Ectodermal cell (in vitro differentiated cells): ENCODE measurements at regions not wholly inside any gene's neighbourhood (a gene's known extent, or its start where the extent isn't known, plus 50 kb on each side); places are given as distances from the start of the nearest gene placed in this dataset.

Experiments used
- H3K27ac ChIP-seq: 2 replicates; pipeline ENCODE4 v1.7.0; 2013; ENCODE audit warnings: mild to moderate bottlenecking, low read depth, low read length; ENCODE audit not compliant: insufficient read depth, poor library complexity, severe bottlenecking
- H3K27me3 ChIP-seq: 2 replicates; pipeline ENCODE4 v1.7.0; 2013; ENCODE audit warnings: mild to moderate bottlenecking, low read length; ENCODE audit not compliant: insufficient read depth, control insufficient read depth, poor library complexity, severe bottlenecking
- H3K36me3 ChIP-seq: one replicate; pipeline ENCODE4 v1.7.0; 2013; ENCODE audit warnings: low read length; ENCODE audit not compliant: control insufficient read depth, insufficient read depth
- H3K4me1 ChIP-seq: one replicate; pipeline ENCODE4 v1.7.0; 2013; ENCODE audit warnings: low read length; ENCODE audit not compliant: control insufficient read depth, insufficient read depth
- H3K4me3 ChIP-seq: 2 replicates; pipeline ENCODE4 v1.7.0; 2013; ENCODE audit warnings: low read depth, low read length, control low read depth; ENCODE audit not compliant: insufficient read depth
- H3K9me3 ChIP-seq: 2 replicates; pipeline ENCODE4 v1.7.0; 2013; ENCODE audit warnings: mild to moderate bottlenecking, low read length, moderate library complexity; ENCODE audit not compliant: control insufficient read depth
- WGBS, 2 experiments: methylation state at CpG; one replicate each; pipeline ENCODE4 v1.1.7; 2013; ENCODE audit warnings: missing lambda C conversion rate in 2 of 2; 5-methylcytosine and 5-hydroxymethylcytosine counted together

DNA sequence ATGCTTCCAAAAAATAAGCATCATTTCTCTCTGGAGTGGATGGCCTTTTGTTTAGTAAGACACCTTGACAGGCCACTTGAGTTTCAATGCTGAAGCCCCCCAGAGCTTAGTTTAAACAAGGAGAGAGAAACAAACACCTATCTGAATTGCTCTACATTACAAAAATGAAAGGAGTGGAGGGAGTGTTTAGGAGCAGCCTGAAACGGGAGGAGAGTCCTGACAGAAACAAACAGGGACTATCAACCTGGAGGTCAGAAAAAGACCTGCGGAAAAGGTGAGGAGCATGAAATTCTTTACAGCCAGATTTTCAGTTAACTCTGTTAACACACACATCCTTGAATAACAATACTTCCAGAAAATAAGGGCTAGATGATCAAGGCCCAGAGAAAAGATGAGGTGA lies 126.2 kb downstream of the NR4A2 start:
- no peaks in the 10 kb centered on the region for H3K36me3 ChIP-seq
- H3K4me1 ChIP-seq, result no peaks in the 10 kb centered on the region
- H3K9me3 ChIP-seq, result no peaks in the 10 kb centered on the region
- 51 to 66% methylated on average over 2 of the region's 2 CpGs for WGBS, 2 experiments
- no peaks in the 10 kb centered on the region for H3K27me3 ChIP-seq
- H3K4me3 ChIP-seq, result no peak overlapping the region
- H3K27ac ChIP-seq, result no peak overlapping the region

DNA sequence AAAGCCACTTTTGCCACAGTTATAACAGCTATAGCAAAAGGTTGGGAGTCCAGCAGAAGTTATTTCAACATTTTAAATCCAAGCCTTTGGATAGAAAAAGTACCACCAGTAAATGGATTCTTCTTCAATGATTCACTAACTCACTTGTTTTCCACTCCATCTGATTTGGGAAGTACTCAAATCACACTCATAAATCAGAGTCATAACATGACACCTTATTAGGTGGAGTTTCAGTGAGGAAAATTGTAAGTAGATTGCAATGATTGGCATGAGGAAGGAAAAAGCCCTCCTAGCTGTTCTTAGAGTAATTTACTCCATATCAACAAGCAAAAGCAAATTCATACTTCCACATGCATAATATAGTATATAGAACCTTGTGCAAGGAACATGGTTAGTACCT lies 132.9 kb downstream of the NR4A2 start:
- Histone ChIP-seq H3K4me3 (no peak overlapping the region), H3K9me3 (no peaks in the 10 kb centered on the region), H3K27ac (no peak overlapping the region), H3K36me3 (no peaks in the 10 kb centered on the region), H3K27me3 (no peaks in the 10 kb centered on the region), H3K4me1 (no peaks in the 10 kb centered on the region)

DNA sequence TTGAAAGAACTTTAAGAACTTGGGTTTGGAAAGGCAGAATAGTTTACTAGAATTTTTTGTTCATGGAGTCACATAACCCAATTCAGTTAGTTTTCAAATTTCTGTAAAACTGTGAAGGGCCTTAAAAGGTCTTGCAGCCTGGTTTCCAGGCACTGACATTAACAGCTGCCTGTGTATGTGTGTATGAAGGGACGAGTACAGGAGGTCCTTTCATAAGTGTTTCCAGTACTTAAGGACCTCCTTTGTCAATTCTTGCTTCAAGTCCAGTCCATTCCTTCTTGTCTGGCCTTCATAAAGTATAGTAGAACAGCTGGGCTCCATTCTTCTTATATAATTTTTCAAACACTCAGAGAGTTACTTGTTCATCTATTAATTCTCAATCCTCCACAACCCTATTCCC lies 136.5 kb downstream of the NR4A2 start:
- Histone ChIP-seq H3K4me1 (no peaks in the 10 kb centered on the region), H3K27ac (no peak overlapping the region), H3K27me3 (no peaks in the 10 kb centered on the region), H3K4me3 (no peak overlapping the region), H3K9me3 (no peaks in the 10 kb centered on the region), H3K36me3 (no peaks in the 10 kb centered on the region)
- WGBS, 2 experiments, result 67 to 78% methylated on average over 1 of the region's 1 CpG

DNA sequence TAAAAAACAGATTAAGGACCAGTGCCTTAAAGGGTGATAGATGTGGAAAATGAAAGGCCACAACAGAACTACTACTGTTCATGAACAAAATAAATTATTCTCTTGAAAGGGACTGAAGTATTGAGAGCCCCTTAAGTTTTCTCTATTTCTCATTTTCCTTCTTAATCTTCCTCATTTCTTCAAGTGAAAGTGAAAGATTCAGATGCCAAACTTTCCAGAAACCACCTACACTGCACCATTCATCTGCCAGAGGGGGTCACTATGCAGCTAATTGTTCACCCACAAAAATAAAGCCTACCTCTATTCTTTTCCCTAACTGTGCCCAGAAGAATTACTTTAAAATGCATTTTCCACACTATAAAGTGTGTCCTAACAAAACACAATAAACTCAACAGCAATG lies 140.1 kb downstream of the NR4A2 start:
- no peaks in the 10 kb centered on the region for H3K9me3 ChIP-seq
- H3K27me3 ChIP-seq, result no peaks in the 10 kb centered on the region
- no peaks in the 10 kb centered on the region for H3K36me3 ChIP-seq
- H3K4me3 ChIP-seq, result no peak overlapping the region
- no peak overlapping the region for H3K27ac ChIP-seq
- no peaks in the 10 kb centered on the region for H3K4me1 ChIP-seq

DNA sequence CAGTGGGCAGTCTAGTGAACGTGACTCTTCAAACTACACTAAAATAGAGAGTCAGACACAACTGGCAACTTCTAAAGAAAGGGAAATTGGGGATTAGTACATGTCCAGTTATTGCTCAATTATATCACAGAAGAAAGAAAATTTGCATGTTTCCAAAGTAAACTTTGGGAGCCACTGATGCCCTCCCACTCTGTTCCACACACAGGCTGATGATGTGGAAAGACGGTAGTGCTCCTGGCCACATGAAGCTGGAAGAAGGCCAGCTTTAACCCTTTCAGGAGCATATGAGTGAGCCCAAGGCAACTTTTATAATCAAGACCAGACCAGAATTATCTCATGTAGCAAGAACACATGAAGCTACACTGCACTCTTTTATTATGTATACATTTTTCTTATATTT lies 141.0 kb downstream of the NR4A2 start:
- Histone ChIP-seq H3K27me3 (no peaks in the 10 kb centered on the region), H3K9me3 (no peaks in the 10 kb centered on the region), H3K4me1 (no peaks in the 10 kb centered on the region), H3K4me3 (no peak overlapping the region), H3K27ac (no peak overlapping the region), H3K36me3 (no peaks in the 10 kb centered on the region)
- 65 to 70% methylated on average over 2 of the region's 2 CpGs for WGBS, 2 experiments

DNA sequence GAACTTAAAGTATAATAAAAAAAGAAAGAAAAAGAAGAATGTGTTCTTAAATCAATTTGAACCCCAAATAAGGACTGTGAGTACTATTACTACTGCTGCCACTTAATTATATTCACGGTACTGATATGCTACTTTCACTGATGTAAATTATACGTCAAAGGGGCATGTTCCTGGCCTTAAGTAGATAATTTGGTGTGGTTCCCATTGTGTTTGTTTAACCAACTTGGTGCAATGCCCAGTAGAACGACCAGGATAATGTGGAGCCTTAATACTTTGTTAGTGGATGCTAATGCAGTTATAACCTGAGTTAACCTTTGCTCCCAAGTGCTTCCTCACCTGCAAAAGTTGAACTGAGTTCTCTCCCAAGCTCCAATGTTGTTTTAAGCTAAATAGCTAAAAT lies 142.0 kb downstream of the NR4A2 start:
- H3K27me3 ChIP-seq, result no peaks in the 10 kb centered on the region
- no peaks in the 10 kb centered on the region for H3K36me3 ChIP-seq
- WGBS, 2 experiments, result 83 to 89% methylated on average over 3 of the region's 3 CpGs
- no peaks in the 10 kb centered on the region for H3K9me3 ChIP-seq
- H3K27ac ChIP-seq, result no peak overlapping the region
- no peak overlapping the region for H3K4me3 ChIP-seq
- no peaks in the 10 kb centered on the region for H3K4me1 ChIP-seq

DNA sequence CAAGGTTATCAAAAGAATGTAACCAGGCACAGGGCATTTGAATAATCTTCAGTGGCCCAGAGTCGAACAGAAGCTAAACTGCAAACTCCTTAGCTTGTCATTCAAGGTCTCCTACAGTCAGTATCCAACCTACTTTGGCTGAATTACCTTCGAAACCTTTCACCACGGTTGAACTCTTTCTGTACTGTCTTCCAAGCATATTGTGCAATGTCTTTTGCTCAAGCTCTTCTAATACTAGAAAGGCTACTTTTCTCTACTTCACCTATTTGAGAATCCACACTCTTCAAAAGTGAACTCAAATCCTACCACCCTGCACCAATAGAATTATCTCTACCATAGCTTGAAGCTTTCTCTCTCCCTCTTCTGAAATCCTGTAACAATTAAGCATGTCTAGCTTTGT lies 142.9 kb downstream of the NR4A2 start:
- H3K27me3 ChIP-seq, result no peaks in the 10 kb centered on the region
- WGBS, 2 experiments, result 91% methylated on average over 3 of the region's 3 CpGs
- no peak overlapping the region for H3K4me3 ChIP-seq
- no peak overlapping the region for H3K27ac ChIP-seq
- H3K9me3 ChIP-seq, result no peaks in the 10 kb centered on the region
- H3K4me1 ChIP-seq, result no peaks in the 10 kb centered on the region
- no peaks in the 10 kb centered on the region for H3K36me3 ChIP-seq

DNA sequence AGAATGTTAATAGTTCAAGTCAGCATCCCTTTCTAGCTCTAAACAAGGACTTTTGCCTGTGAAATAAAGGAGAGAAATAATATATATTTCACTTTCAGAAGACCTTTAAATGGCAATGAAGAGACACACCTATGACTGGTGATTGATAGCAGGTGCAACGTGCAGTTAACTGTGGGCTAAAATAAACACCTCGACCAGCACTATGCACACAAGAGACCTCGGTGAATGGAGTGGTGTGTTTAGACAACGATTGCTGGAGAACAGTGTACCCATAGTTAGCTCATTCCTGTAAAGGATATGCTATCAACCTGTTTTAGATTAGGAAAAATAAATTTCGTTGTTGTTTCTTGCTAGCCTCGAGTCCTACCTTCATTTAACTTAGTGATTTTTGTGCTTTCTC lies 143.4 kb downstream of the NR4A2 start:
- no peaks in the 10 kb centered on the region for H3K36me3 ChIP-seq
- 93 to 96% methylated on average over 6 of the region's 6 CpGs for WGBS, 2 experiments
- no peaks in the 10 kb centered on the region for H3K27me3 ChIP-seq
- no peaks in the 10 kb centered on the region for H3K4me1 ChIP-seq
- H3K9me3 ChIP-seq, result no peaks in the 10 kb centered on the region
- no peak overlapping the region for H3K4me3 ChIP-seq
- no peak overlapping the region for H3K27ac ChIP-seq

DNA sequence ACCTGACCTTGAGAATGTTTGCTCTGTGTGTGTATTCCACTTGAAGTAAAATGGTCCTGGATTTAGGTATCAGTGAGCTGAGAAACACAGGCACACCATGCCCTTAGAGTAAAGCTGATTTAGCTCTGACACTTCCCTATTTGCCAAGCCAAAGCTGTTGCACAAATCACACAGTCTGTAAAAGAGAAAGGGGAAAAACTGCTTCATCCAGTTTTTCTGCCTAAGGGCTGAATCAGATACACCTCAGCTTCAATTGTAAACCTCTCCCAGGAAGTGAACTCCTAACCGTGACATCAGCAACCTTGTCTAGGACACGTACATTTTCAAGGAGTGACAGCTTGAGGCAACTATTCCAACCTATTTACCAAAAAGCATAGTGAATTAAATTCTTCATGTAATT lies 150.4 kb downstream of the NR4A2 start:
- Histone ChIP-seq H3K27me3 (no peaks in the 10 kb centered on the region), H3K4me3 (no peak overlapping the region), H3K27ac (no peak overlapping the region), H3K36me3 (no peaks in the 10 kb centered on the region), H3K9me3 (no peaks in the 10 kb centered on the region), H3K4me1 (no peaks in the 10 kb centered on the region)
- WGBS, 2 experiments, result 80 to 91% methylated on average over 2 of the region's 2 CpGs

DNA sequence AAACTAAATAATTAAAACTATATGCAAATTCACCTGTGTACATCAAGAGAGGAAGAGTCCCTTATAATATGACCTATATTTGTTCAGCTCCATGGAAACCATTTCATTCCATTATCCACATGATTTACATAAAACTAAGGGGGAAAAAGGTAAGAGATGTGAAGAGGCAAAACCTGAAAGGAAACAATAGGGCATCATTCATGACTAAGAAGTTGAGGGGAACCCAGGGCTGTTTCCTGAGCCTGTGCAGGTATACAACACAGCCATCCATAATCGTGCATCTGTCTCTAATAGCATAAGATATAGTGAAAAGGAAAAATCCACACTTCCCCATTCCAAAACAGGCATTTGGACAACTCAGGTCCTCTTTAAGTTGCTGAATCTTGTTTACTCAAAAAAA lies 151.3 kb downstream of the NR4A2 start:
- H3K4me3 ChIP-seq, result no peak overlapping the region
- H3K4me1 ChIP-seq, result no peaks in the 10 kb centered on the region
- WGBS, 2 experiments, result 89% methylated on average over 1 of the region's 1 CpG; no CpG with 5 or more reads in 1 of the 2 experiments
- no peak overlapping the region for H3K27ac ChIP-seq
- H3K36me3 ChIP-seq, result no peaks in the 10 kb centered on the region
- no peaks in the 10 kb centered on the region for H3K27me3 ChIP-seq
- H3K9me3 ChIP-seq, result no peaks in the 10 kb centered on the region

DNA sequence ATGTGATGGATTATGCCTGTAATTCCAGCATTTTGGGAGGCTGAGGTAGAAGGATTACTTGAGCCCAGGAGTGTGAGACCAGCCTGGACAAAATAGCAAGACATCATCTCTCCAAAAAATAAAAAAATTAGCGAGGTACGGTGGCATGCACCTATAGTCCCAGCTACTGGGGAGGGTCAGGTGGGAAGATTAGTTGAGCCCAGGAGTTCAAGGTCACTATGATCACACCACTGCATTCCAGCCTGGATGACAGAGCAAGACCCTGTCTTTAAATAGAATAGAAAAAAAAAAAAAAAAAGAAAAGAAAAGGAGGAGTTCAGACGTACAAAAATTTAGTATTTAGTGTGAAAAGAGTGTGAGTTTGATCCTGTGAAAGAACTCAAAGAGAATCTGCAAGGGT lies 154.9 kb downstream of the NR4A2 start:
- WGBS, 2 experiments, result 90 to 94% methylated on average over 3 of the region's 3 CpGs
- Histone ChIP-seq H3K9me3 (no peaks in the 10 kb centered on the region), H3K27ac (no peak overlapping the region), H3K4me1 (no peaks in the 10 kb centered on the region), H3K36me3 (no peaks in the 10 kb centered on the region), H3K27me3 (no peaks in the 10 kb centered on the region), H3K4me3 (no peak overlapping the region)
